ENCODE measurements at regions not wholly inside any gene's neighbourhood (a gene's known extent, or its start where the extent isn't known, plus 50 kb on each side); places are given as distances from the start of the nearest gene placed in this dataset.

DNA sequence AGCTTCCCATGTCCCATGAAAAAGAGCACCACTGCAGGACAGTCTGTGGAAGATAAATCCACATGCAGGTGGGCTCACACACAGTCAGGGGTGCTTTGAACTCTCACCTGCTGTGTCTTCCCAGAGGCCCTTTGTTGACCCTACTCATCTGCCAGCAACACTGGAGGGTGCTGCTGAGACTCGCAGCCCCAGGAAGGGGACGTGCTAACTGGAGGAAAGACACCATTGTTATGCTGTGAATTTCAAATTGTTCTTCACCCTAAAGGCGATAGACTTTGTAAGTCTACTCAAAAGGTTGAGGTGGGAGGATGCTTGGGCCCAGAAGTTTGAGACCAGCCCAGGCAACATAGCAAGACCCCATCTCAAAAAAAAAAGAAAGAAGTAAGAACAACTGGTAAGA is 107.3 kb upstream of the SERP2 start:
- TF ChIP-seq, protein P1, sequence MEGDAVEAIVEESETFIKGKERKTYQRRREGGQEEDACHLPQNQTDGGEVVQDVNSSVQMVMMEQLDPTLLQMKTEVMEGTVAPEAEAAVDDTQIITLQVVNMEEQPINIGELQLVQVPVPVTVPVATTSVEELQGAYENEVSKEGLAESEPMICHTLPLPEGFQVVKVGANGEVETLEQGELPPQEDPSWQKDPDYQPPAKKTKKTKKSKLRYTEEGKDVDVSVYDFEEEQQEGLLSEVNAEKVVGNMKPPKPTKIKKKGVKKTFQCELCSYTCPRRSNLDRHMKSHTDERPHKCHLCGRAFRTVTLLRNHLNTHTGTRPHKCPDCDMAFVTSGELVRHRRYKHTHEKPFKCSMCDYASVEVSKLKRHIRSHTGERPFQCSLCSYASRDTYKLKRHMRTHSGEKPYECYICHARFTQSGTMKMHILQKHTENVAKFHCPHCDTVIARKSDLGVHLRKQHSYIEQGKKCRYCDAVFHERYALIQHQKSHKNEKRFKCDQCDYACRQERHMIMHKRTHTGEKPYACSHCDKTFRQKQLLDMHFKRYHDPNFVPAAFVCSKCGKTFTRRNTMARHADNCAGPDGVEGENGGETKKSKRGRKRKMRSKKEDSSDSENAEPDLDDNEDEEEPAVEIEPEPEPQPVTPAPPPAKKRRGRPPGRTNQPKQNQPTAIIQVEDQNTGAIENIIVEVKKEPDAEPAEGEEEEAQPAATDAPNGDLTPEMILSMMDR (IDR thresholded peaks at IDR 0.05; ENCODE audit: borderline replicate concordance, extremely low read depth, insufficient read depth): no peak
- FAIRE-seq (no peak), DNase-seq (no peak)
- Histone ChIP-seq H3K27me3 (ENCODE audit: control insufficient read depth, insufficient read depth, low read length) (no peaks in the 10 kb centered on the region), H3K36me3 (ENCODE audit: control insufficient read depth in 2 of 3, insufficient read depth in 3 of 3, low read length in 3 of 3) (no peaks in the 10 kb centered on the region), H3K27ac (ENCODE audit: low read depth in 2 of 2, low read length in 2 of 2) (no peak overlapping the region), H3K4me3 (ENCODE audit: low read length in 3 of 3) (no peak overlapping the region), H3K9me3 (ENCODE audit: control insufficient read depth in 2 of 3, insufficient read depth in 1 of 3, low read length in 3 of 3) (no peaks in the 10 kb centered on the region), H3K4me1 (ENCODE audit: control insufficient read depth in 2 of 3, insufficient read depth in 2 of 3, low read depth in 1 of 3, low read length in 3 of 3) (no peaks in the 10 kb centered on the region), H3K9ac (ENCODE audit: low read length in 3 of 3) (no peak overlapping the region)
- intact Hi-C loops (cut with DNase I): no loop called here

DNA sequence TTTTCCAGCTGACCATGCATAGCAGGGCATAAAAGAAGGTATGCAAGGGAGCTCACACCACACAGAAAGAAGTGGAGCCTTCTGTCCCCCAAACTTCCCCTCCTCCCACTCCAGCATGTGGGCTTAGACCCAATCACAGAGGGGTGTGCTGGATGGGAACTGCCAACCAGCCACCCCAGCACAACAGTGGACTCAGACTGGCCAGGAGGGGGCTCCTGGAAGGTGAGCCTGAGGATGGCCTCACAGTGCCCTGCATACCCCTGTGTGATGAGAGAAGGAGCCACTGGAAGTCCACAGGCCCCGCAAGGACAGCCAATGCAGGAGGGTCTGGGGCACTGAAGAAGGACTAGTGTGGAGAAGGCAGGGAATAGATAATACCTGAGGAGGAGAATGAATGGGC is 106.9 kb upstream of the SERP2 start:
- TF ChIP-seq, protein P1 (IDR thresholded peaks at IDR 0.05; ENCODE audit: borderline replicate concordance, extremely low read depth, insufficient read depth): no peak
- no peak for DNase-seq
- Histone ChIP-seq H3K9me3 (ENCODE audit: control insufficient read depth in 2 of 3, insufficient read depth in 1 of 3, low read length in 3 of 3) (no peaks in the 10 kb centered on the region), H3K27ac (ENCODE audit: low read depth in 2 of 2, low read length in 2 of 2) (no peak overlapping the region), H3K36me3 (ENCODE audit: control insufficient read depth in 2 of 3, insufficient read depth in 3 of 3, low read length in 3 of 3) (no peaks in the 10 kb centered on the region), H3K4me3 (ENCODE audit: low read length in 3 of 3) (no peak overlapping the region), H3K9ac (ENCODE audit: low read length in 3 of 3) (no peak overlapping the region), H3K27me3 (ENCODE audit: control insufficient read depth, insufficient read depth, low read length) (no peaks in the 10 kb centered on the region), H3K4me1 (ENCODE audit: control insufficient read depth in 2 of 3, insufficient read depth in 2 of 3, low read depth in 1 of 3, low read length in 3 of 3) (no peaks in the 10 kb centered on the region)
- intact Hi-C loops (cut with DNase I): no loop called here
- FAIRE-seq: no peak

DNA sequence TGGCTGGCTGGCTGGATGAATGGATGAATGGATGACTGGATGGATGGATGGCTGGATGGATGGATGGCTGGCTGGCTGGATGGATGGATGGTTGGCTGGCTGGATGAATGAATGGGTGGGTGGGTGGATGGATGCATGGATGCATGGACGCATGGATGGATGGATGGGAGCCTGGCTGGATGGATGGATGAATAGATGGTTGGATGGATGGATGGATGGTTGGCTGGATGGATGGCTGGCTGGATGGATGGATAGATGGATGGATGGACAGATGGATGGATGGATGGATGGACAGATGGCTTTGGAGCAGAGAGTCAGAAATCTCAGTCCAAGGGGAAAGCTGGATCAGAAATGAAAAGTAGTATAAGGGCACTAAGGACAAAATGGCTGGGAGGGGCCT is 106.4 kb upstream of the SERP2 start:
- DNase-seq (no peak), FAIRE-seq (no peak)
- TF ChIP-seq, protein P1 (IDR thresholded peaks at IDR 0.05; ENCODE audit: borderline replicate concordance, extremely low read depth, insufficient read depth): no peak
- Histone ChIP-seq H3K27ac (ENCODE audit: low read depth in 2 of 2, low read length in 2 of 2) (no peak overlapping the region), H3K9ac (ENCODE audit: low read length in 3 of 3) (no peak overlapping the region), H3K4me1 (ENCODE audit: control insufficient read depth in 2 of 3, insufficient read depth in 2 of 3, low read depth in 1 of 3, low read length in 3 of 3) (no peaks in the 10 kb centered on the region), H3K36me3 (ENCODE audit: control insufficient read depth in 2 of 3, insufficient read depth in 3 of 3, low read length in 3 of 3) (no peaks in the 10 kb centered on the region), H3K4me3 (ENCODE audit: low read length in 3 of 3) (no peak overlapping the region), H3K27me3 (ENCODE audit: control insufficient read depth, insufficient read depth, low read length) (no peaks in the 10 kb centered on the region), H3K9me3 (ENCODE audit: control insufficient read depth in 2 of 3, insufficient read depth in 1 of 3, low read length in 3 of 3) (no peaks in the 10 kb centered on the region)
- intact Hi-C loops (cut with DNase I): no loop called here

DNA sequence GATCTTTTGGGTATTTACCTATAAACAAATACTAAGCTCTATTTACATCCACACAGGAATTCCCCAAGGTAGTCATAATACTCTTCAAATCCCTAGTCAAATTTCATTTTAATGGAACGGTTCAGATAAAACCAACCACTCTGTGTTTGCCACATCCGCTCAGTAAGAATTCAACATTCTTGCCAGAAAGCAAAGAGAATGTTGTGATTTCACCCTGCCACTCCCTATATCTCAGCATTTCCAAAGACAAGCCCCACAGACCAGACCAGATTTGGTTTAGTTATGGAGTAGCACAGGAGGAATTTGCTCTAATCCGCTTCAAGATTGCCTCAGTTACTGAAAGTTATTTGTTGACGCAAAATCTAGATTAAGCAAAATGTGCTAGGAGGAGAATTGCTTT is 105.6 kb upstream of the SERP2 start:
- H3K27me3 ChIP-seq (ENCODE audit: control insufficient read depth, insufficient read depth, low read length): no peaks in the 10 kb centered on the region
- intact Hi-C loops (cut with DNase I): no loop called here
- H3K4me3 ChIP-seq (ENCODE audit: low read length in 3 of 3): no peak overlapping the region
- no peaks in the 10 kb centered on the region for H3K9me3 ChIP-seq (ENCODE audit: control insufficient read depth in 2 of 3, insufficient read depth in 1 of 3, low read length in 3 of 3)
- H3K4me1 ChIP-seq (ENCODE audit: control insufficient read depth in 2 of 3, insufficient read depth in 2 of 3, low read depth in 1 of 3, low read length in 3 of 3): no peaks in the 10 kb centered on the region
- no peak for FAIRE-seq
- TF ChIP-seq, protein P1 (IDR thresholded peaks at IDR 0.05; ENCODE audit: borderline replicate concordance, extremely low read depth, insufficient read depth): no peak
- no peaks in the 10 kb centered on the region for H3K36me3 ChIP-seq (ENCODE audit: control insufficient read depth in 2 of 3, insufficient read depth in 3 of 3, low read length in 3 of 3)
- H3K27ac ChIP-seq (ENCODE audit: low read depth in 2 of 2, low read length in 2 of 2): no peak overlapping the region
- no peak overlapping the region for H3K9ac ChIP-seq (ENCODE audit: low read length in 3 of 3)
- no peak for DNase-seq

All from kidney (tissue), 13 donors.